GM13976 (cell line): ENCODE measurements at regions not wholly inside any gene's neighbourhood (a gene's known extent, or its start where the extent isn't known, plus 50 kb on each side); places are given as distances from the start of the nearest gene placed in this dataset.

Experiments used
- DNase-seq: peaks from one replicate; pipeline ENCODE4 v3.0.0; 2012; ENCODE audit warnings: low spot score
- in situ Hi-C: fragments of 300-500 bp; cut with MboI; formaldehyde crosslinking; loops from one replicate; pipeline ENCODE4 v1.12.0; 2022; ENCODE audit warnings: low sequenced_read_pairs, mixed read lengths, inconsistent platforms; ENCODE audit not compliant: unreplicated experiment
- TF ChIP-seq, protein P1 (sequence below): IDR thresholded peaks from 2 replicates; pipeline ENCODE4 v1.5.1; 2012; ENCODE audit warnings: borderline replicate concordance, mild to moderate bottlenecking; ENCODE audit not compliant: insufficient read depth; ENCODE audit errors: extremely low read depth, missing control alignments, control extremely low read depth

DNA sequence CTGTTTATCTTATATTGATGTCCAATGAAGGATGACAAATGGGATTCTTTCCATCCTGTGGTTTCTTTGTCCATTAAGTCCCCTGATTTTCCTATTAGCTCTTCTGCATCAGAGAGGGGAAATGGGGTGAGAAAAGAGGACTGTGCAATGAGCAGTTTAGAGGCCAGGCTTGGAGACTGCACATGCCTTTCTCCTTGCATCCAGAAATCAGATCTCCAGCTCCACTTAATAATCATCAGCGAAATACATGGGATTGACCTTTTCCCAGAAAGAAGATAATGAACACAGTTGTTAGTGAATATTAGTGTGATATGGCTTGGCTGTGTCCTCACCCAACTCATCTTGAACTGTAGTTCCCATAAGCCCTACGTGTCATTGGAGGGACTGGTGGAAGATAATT lies 697.4 kb downstream of the CBLN2 start:
- no peak for DNase-seq
- TF ChIP-seq, protein P1, sequence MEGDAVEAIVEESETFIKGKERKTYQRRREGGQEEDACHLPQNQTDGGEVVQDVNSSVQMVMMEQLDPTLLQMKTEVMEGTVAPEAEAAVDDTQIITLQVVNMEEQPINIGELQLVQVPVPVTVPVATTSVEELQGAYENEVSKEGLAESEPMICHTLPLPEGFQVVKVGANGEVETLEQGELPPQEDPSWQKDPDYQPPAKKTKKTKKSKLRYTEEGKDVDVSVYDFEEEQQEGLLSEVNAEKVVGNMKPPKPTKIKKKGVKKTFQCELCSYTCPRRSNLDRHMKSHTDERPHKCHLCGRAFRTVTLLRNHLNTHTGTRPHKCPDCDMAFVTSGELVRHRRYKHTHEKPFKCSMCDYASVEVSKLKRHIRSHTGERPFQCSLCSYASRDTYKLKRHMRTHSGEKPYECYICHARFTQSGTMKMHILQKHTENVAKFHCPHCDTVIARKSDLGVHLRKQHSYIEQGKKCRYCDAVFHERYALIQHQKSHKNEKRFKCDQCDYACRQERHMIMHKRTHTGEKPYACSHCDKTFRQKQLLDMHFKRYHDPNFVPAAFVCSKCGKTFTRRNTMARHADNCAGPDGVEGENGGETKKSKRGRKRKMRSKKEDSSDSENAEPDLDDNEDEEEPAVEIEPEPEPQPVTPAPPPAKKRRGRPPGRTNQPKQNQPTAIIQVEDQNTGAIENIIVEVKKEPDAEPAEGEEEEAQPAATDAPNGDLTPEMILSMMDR: no peak
- in situ Hi-C loops: no loop called here

DNA sequence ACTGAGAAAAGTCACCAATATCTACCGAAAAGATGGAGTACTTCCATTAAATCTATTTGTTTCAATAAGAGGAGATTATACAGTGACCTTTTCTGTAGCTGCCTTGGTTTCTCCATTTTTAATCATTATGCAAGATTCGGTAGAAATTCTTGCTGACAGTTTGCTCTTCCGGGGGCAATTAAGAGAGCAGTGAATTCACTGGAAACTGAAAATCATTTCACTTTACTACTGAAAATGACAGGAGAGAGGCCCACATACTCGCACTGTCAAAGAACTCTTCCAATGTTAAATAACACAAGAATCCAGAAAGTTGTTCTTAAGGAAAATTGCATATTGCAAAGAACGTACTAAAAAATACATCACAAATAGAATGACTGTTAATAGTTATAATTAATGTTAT lies 699.3 kb downstream of the CBLN2 start:
- in situ Hi-C loops: no loop called here
- no peak for DNase-seq

DNA sequence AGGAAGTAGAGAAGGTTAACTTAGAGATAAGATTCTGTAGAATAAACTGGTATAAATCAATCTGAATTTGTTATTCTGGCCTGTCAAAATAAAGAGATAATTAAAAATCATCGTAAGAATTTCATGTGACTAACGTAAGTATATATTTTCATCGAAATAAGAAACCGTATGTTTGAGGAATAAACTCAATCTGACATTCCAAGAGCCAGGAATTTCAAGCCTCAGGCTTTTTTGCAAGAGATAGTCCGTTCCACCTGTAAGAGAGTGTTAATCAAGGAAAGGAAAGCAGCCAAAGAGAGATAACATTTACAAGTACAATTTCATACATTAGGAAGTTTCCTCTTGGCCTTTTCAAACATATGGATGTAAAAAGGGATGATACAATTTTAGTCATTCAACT lies 701.5 kb downstream of the CBLN2 start:
- in situ Hi-C loops: no loop called here
- DNase-seq: no peak
- TF ChIP-seq, protein P1: no peak

More for the DNA sequence above, 699.3 kb downstream of the CBLN2 start:
- TF ChIP-seq, protein P1: no peak

- in situ Hi-C loops: no loop called here
- TF ChIP-seq, protein P1: no peak
Observed at GRCh38 chr18:71837547-71837946, 706.6 kb downstream of the CBLN2 start.

GRCh38 chr18:71832946-71833617 lies 711.1 kb downstream of the CBLN2 start:
- no peak for DNase-seq
- TF ChIP-seq, protein P1: no peak
- in situ Hi-C loops: no loop called here

More at GRCh38 chr18:71837547-71837946, 706.6 kb downstream of the CBLN2 start:
- no peak for DNase-seq

DNA sequence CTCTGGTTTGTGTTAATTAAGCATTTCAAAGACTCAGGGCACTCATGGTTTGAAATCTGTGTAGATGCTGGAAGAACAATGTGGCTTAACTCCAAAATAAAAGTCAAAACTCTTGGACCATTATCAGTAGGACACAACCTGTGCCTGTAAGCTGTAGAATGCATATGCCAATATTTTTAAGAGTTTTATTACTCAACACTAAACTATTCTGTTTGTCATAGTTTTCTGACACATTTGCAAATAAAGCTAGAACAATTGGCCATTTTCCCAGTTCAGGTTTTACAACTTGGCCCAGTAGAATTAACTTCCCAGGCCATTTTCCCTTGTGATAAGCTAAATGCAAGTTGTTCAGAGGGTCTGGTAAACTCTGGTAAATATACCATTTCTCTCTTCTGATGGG lies 713.1 kb downstream of the CBLN2 start:
- TF ChIP-seq, protein P1: no peak
- in situ Hi-C loops: no loop called here
- DNase-seq: no peak
